ENCODE measurements at regions not wholly inside any gene's neighbourhood (a gene's known extent, or its start where the extent isn't known, plus 50 kb on each side); places are given as distances from the start of the nearest gene placed in this dataset.
"Not testable (repeated sequence)": the region's sequence is repeated elsewhere in the genome, so short reads cannot be mapped to it uniquely, and the experiment has no call there.

DNA sequence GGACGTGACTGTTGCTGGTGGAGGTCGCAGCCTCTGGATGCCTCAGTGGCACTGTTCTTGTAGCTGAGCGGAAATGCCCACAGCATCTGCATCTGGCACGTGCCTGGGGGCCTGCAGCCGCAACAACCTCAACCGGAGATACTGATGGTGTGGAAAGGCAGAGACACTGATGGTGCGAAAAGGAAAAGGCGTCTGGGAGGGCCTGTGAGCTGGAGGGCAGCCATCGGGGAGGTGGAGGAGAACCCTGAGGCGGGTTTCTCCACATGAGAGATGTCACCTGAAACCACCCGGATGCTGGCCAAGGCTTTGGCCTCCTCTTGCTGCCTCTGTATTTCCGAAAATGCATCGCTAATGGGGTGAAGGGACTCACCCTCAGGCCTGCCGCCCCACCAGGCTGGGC is 284.8 kb upstream of the WSB1 start:
- DNase-seq (ENCODE audit: insufficient read length) (no peak), FAIRE-seq (no peak)
- TF ChIP-seq TAF1 (IDR thresholded peaks at IDR 0.05; ENCODE audit: borderline replicate concordance, low read depth, low read length) = no peak
- no peak for TF ChIP-seq POLR2A (IDR thresholded peaks at IDR 0.05; ENCODE audit: low read depth, low read length)
- no peak for TF ChIP-seq POLR2AphosphoS5 (IDR thresholded peaks at IDR 0.05; ENCODE audit: low read depth, low read length)

GRCh38 chr17:27010138-27010537 is 283.8 kb upstream of the WSB1 start:
- not testable (repeated sequence) for DNase-seq (ENCODE audit: insufficient read length); FAIRE-seq

DNA sequence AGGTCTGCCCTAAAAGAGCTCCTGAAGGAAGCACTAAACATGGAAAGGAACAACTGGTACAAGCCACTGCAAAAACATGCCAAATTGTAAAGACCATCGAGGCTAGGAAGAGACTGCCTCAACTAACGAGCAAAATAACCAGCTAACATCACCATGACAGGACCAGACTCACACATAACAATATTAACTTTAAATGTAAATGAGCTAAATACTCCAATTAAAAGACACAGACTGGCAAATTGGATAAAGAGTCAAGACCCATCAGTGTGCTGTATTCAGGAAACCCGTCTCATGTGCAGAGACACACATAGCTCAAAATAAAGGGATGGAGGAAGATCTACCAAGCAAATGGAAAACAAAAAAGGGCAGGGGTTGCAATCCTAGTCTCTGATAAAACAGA is 263.4 kb upstream of the WSB1 start:
- not testable (repeated sequence) for DNase-seq (ENCODE audit: insufficient read length); FAIRE-seq

DNA sequence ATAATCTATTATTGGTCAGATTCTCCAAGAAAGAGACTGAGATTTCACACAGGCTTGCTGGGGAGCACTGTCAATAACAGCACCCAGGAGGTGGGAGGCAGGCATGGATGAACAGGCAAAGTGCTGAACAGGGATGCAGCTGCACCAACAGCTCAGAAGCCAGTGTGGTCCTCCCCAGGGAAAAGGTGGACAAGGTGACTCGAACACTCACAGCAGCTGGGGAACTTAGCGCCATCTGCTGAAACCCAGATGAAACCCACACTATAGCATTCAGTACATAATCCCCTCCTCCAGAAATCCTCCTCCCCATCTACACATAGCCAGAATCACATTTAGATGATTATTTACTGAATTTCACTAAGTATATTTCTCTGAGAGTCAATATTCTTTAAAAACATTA is 255.2 kb upstream of the WSB1 start:
- FAIRE-seq = no peak
- DNase-seq (ENCODE audit: insufficient read length) = no peak
- TF ChIP-seq POLR2A (IDR thresholded peaks at IDR 0.05; ENCODE audit: low read depth, low read length) (no peak), TAF1 (IDR thresholded peaks at IDR 0.05; ENCODE audit: borderline replicate concordance, low read depth, low read length) (no peak), POLR2AphosphoS5 (IDR thresholded peaks at IDR 0.05; ENCODE audit: low read depth, low read length) (no peak)

DNA sequence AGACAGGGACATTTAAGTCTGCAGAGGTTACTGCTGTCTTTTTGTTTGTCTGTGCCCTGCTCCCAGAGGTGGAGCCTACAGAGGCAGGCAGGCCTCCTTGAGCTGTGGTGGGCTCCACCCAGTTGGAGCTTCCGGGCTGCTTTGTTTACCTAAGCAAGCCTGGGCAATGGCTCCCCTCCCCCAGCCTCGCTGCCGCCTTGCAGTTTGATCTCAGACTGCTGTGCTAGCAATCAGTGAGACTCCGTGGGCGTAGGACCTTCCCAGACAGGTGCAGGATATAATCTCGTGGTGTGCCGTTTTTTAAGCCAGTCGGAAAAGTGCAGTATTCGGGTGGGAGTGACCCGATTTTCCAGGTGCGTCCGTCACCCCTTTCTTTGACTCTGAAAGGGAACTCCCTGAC is 248.9 kb upstream of the WSB1 start:
- DNase-seq (ENCODE audit: insufficient read length); FAIRE-seq: not testable (repeated sequence)

- TF ChIP-seq TAF1 (IDR thresholded peaks at IDR 0.05; ENCODE audit: borderline replicate concordance, low read depth, low read length) = no peak
- TF ChIP-seq POLR2A (IDR thresholded peaks at IDR 0.05; ENCODE audit: low read depth, low read length) = no peak
- TF ChIP-seq POLR2AphosphoS5 (IDR thresholded peaks at IDR 0.05; ENCODE audit: low read depth, low read length) = no peak
- DNase-seq (ENCODE audit: insufficient read length) = no peak
- no peak for FAIRE-seq
Measured at GRCh38 chr17:27049104-27049784, 244.7 kb upstream of the WSB1 start.

DNA sequence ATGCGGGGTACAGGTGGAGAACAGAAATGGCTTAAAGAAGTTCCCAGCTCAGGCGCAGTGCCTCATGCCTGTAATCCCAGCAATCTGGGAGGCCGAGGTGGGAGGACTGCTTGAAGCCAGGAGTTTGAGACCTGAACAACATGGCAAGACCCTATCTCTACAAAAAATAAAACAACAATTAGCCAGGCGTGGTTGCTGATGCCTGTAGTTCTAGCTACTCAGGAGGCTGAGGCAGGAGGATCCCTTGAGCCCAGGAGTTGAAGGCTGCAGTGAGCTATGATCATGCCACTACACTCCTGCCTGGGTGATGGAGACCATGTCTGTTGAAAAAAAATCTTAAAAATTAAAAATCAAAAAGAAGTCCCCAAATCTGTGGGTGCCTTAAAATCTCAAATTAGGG is 228.3 kb upstream of the WSB1 start:
- no peak for FAIRE-seq

DNA sequence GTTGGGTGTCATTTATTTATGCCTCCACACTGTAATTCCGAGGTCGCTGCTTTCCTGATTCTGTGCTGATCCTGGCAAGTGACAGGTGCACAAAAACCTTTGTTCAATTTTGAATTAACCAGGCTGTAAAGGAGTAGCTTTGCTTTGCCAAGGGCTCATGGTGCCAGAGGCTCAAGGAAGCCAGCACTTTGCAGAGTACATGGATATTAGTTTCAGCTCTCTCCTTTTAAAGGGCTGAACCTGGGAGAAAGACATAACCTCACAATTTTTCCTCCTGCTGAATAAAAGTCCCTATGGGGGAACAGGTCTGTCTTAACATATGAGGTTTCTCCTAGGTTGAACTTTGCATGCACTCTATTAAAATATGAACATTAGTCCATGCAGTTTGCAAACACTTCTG is 227.6 kb upstream of the WSB1 start:
- TF ChIP-seq TAF1 (IDR thresholded peaks at IDR 0.05; ENCODE audit: borderline replicate concordance, low read depth, low read length) (no peak), POLR2A (IDR thresholded peaks at IDR 0.05; ENCODE audit: low read depth, low read length) (no peak), POLR2AphosphoS5 (IDR thresholded peaks at IDR 0.05; ENCODE audit: low read depth, low read length) (no peak)
- FAIRE-seq (no peak), DNase-seq (ENCODE audit: insufficient read length) (no peak)

More for the DNA sequence above, 228.3 kb upstream of the WSB1 start:
- TF ChIP-seq TAF1 (IDR thresholded peaks at IDR 0.05; ENCODE audit: borderline replicate concordance, low read depth, low read length) = no peak
- no peak for TF ChIP-seq POLR2A (IDR thresholded peaks at IDR 0.05; ENCODE audit: low read depth, low read length)
- no peak for TF ChIP-seq POLR2AphosphoS5 (IDR thresholded peaks at IDR 0.05; ENCODE audit: low read depth, low read length)
- no peak for DNase-seq (ENCODE audit: insufficient read length)

DNA sequence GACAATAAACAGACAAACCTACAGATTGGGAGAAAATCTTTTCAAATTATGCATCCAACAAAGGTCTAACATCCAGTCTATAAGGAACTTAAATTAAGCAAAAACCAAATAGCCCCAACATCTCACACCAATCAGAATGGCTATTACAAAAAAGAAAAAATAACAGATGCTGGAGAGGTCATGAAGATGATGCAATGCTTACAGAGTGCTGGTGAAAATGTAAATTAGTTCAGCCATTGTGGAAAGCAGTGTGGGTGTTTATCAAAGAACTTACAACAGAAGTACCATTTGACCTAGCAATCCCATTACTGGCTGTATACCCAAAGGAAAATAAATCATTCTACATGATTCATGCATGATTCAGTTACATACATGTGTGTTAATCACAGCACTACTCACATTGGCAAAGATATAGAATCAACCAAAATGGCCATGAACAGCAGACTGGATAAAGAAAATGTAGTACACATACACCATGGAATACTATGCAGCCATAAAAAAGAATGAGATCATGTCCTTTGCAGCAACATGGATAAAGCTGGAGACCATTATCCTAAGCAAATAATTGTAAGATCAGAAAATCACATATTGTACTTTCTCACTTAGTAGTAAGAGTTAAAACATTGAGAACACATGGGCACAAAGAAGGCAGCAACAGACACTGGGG is 223.9 kb upstream of the WSB1 start:
- TF ChIP-seq POLR2AphosphoS5 (IDR thresholded peaks at IDR 0.05; ENCODE audit: low read depth, low read length) (no peak), POLR2A (IDR thresholded peaks at IDR 0.05; ENCODE audit: low read depth, low read length) (no peak), TAF1 (IDR thresholded peaks at IDR 0.05; ENCODE audit: borderline replicate concordance, low read depth, low read length) (no peak)

DNA sequence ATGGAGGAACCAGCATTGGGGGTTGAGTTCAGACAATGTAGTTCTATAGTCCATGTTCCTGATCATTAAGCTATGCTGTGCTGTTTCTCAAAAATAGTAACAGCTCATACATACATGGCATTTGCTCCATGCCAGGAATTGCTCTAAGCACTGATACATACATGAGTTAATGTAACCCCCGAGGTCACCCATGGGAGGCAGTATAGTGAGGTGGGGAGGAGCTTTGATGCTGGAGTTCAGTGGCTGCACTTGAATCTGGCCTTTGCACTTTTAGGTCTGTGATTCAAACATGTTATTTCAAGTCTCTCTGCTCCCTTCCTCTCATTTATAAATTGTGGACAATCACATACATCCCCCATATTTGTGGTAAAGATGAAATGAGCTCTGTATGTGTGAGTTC is 223.1 kb upstream of the WSB1 start:
- DNase-seq (ENCODE audit: insufficient read length) (no peak), FAIRE-seq (no peak)
- TF ChIP-seq POLR2AphosphoS5 (IDR thresholded peaks at IDR 0.05; ENCODE audit: low read depth, low read length) = no peak
- TF ChIP-seq POLR2A (IDR thresholded peaks at IDR 0.05; ENCODE audit: low read depth, low read length) = no peak
- TF ChIP-seq TAF1 (IDR thresholded peaks at IDR 0.05; ENCODE audit: borderline replicate concordance, low read depth, low read length) = no peak

More for the DNA sequence above, 223.9 kb upstream of the WSB1 start:
- DNase-seq (ENCODE audit: insufficient read length) (no peak), FAIRE-seq (no peak)

GRCh38 chr17:27072885-27073284 is 221.0 kb upstream of the WSB1 start:
- no peak for TF ChIP-seq POLR2A (IDR thresholded peaks at IDR 0.05; ENCODE audit: low read depth, low read length)
- TF ChIP-seq TAF1 (IDR thresholded peaks at IDR 0.05; ENCODE audit: borderline replicate concordance, low read depth, low read length) = no peak
- no peak for TF ChIP-seq POLR2AphosphoS5 (IDR thresholded peaks at IDR 0.05; ENCODE audit: low read depth, low read length)
- DNase-seq (ENCODE audit: insufficient read length) (no peak), FAIRE-seq (no peak)

- DNase-seq (ENCODE audit: insufficient read length) (no peak), FAIRE-seq (no peak)
- TF ChIP-seq POLR2A (IDR thresholded peaks at IDR 0.05; ENCODE audit: low read depth, low read length) (no peak), POLR2AphosphoS5 (IDR thresholded peaks at IDR 0.05; ENCODE audit: low read depth, low read length) (no peak), TAF1 (IDR thresholded peaks at IDR 0.05; ENCODE audit: borderline replicate concordance, low read depth, low read length) (no peak)
Measured at GRCh38 chr17:27076814-27077213, 217.1 kb upstream of the WSB1 start.

DNA sequence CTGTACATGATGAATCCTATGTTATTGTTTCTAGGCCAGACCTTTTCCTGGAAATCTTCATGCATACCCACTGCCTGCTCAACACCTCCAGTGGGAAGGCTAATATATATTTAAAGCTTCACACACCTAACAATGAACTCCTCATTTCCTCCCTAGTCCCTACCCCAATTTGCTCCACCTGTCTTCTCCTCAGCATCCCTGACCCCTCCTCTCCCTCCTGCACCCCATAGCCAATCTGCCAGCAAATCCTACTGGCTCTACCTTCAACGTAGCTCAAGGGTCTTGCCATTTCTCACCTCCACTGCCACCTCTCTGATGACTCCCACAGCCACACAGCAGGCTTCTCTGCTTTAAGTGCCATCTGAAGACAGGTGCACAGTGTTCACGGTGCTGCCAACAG is 215.6 kb upstream of the WSB1 start:
- DNase-seq (ENCODE audit: insufficient read length) = no peak
- FAIRE-seq = no peak
- TF ChIP-seq TAF1 (IDR thresholded peaks at IDR 0.05; ENCODE audit: borderline replicate concordance, low read depth, low read length) (no peak), POLR2AphosphoS5 (IDR thresholded peaks at IDR 0.05; ENCODE audit: low read depth, low read length) (no peak), POLR2A (IDR thresholded peaks at IDR 0.05; ENCODE audit: low read depth, low read length) (no peak)
